Astrocyte (in vitro differentiated cells and primary cell): ENCODE measurements at regions not wholly inside any gene's neighbourhood (a gene's known extent, or its start where the extent isn't known, plus 50 kb on each side); places are given as distances from the start of the nearest gene placed in this dataset.

Experiments
- DNase-seq: peaks from one replicate; pipeline ENCODE4 v3.0.0-alpha.2; 2010; ENCODE audit warnings: low read depth
- FAIRE-seq: peaks from 2 replicates; lab custom pipeline; 2011; peaks lifted over from hg19 to GRCh38; lab: Jason Lieb, UNC
- H2AFZ ChIP-seq: 2 replicates; pipeline ENCODE4 v1.6.0; 2012; ENCODE audit warnings: low read depth, low read length, inconsistent platforms
- H3K27ac ChIP-seq: 2 replicates; pipeline ENCODE4 v1.5.1; 2011; ENCODE audit warnings: low read depth, low read length, inconsistent platforms
- H3K27me3 ChIP-seq: 2 replicates; pipeline ENCODE4 v1.6.0; 2011; ENCODE audit warnings: low read length, inconsistent platforms; ENCODE audit not compliant: insufficient read depth
- H3K36me3 ChIP-seq: 2 replicates; pipeline ENCODE4 v1.5.1; 2011; ENCODE audit warnings: low read length, inconsistent platforms; ENCODE audit not compliant: insufficient read depth
- H3K4me1 ChIP-seq: 2 replicates; pipeline ENCODE4 v1.5.1; 2011; ENCODE audit warnings: low read length, inconsistent platforms; ENCODE audit not compliant: insufficient read depth
- H3K4me2 ChIP-seq: 2 replicates; pipeline ENCODE4 v1.6.0; 2012; ENCODE audit warnings: low read length, inconsistent platforms
- H3K4me3 ChIP-seq: 2 replicates; pipeline ENCODE4 v1.5.1; 2011; ENCODE audit warnings: low read depth, mild to moderate bottlenecking, low read length, inconsistent platforms; ENCODE audit not compliant: insufficient read depth
- H3K79me2 ChIP-seq: 2 replicates; pipeline ENCODE4 v1.6.0; 2012; ENCODE audit warnings: mild to moderate bottlenecking, low read length, inconsistent platforms; ENCODE audit not compliant: insufficient read depth
- H3K9ac ChIP-seq: 2 replicates; pipeline ENCODE4 v1.6.0; 2012; ENCODE audit warnings: mild to moderate bottlenecking, low read length, inconsistent platforms
- H3K9me3 ChIP-seq: 2 replicates; pipeline ENCODE4 v1.5.1; 2012; ENCODE audit warnings: low read depth, mild to moderate bottlenecking, low read length, inconsistent platforms; ENCODE audit not compliant: insufficient read depth
- H4K20me1 ChIP-seq: 2 replicates; pipeline ENCODE4 v1.6.0; 2012; ENCODE audit warnings: low read length, inconsistent platforms; ENCODE audit not compliant: insufficient read depth
- H3K27ac Mint-ChIP-seq: one replicate; pipeline ENCODE4 v1.8.0; 2021; ENCODE audit warnings: mild to moderate bottlenecking, mixed read lengths; ENCODE audit not compliant: unreplicated experiment
- H3K27me3 Mint-ChIP-seq: one replicate; pipeline ENCODE4 v1.8.0; 2021; ENCODE audit warnings: low read depth, mixed read lengths; ENCODE audit not compliant: unreplicated experiment
- H3K36me3 Mint-ChIP-seq: one replicate; pipeline ENCODE4 v1.8.0; 2021; ENCODE audit warnings: low read depth, mixed read lengths; ENCODE audit not compliant: unreplicated experiment
- H3K4me1 Mint-ChIP-seq: one replicate; pipeline ENCODE4 v1.8.0; 2021; ENCODE audit warnings: low read depth, mixed read lengths; ENCODE audit not compliant: unreplicated experiment
- H3K4me3 Mint-ChIP-seq: one replicate; pipeline ENCODE4 v1.8.0; 2021; ENCODE audit warnings: mild to moderate bottlenecking, moderate library complexity, mixed read lengths; ENCODE audit not compliant: unreplicated experiment
- H3K9me3 Mint-ChIP-seq: one replicate; pipeline ENCODE4 v1.8.0; 2021; ENCODE audit warnings: mild to moderate bottlenecking, mixed read lengths; ENCODE audit not compliant: unreplicated experiment
- EZH2 ChIP-seq: IDR thresholded peaks from 2 replicates; pipeline ENCODE4 v1.6.1; 2012; ENCODE audit warnings: mild to moderate bottlenecking, low read length, inconsistent platforms; ENCODE audit not compliant: insufficient read depth
- TF ChIP-seq, protein P1 (sequence below): IDR thresholded peaks from 2 replicates; pipeline ENCODE4 v1.5.1; 2011; ENCODE audit warnings: low read depth, mild to moderate bottlenecking, inconsistent platforms, low read length, moderate library complexity; ENCODE audit not compliant: insufficient read depth

DNA sequence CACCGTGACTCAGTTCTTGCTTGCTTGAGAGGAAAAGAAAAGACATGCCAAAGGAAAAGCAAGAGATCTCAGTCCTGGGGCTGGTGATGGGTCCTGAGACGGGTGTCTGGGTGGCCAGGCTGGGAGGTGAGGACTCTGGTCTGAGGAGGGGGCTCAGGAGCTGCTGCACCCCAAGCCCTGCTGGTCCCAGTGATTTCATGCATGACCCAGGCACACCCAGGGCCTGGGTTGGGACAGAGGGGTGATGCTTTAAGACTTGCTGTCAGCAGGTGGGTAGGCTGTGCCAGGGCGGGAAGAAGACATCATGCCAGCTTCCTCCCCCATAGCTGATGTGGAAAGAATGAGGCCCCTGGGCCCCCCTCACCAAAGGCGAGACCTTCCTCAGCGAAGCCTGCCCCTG, 65.1 kb upstream of the PMEPA1 start:
- DNase-seq (no peak), FAIRE-seq (no peak)
- no peaks in the 10 kb centered on the region for H3K79me2 ChIP-seq
- H3K4me1 ChIP-seq, result peaks cover 13% of the 10 kb centered on the region
- H3K4me1 Mint-ChIP-seq, result peaks cover 23% of the 10 kb centered on the region
- peaks cover 4% of the 10 kb centered on the region for H3K9me3 Mint-ChIP-seq
- H3K9me3 ChIP-seq, result no peaks in the 10 kb centered on the region
- no peak overlapping the region for H3K9ac ChIP-seq
- no peaks in the 10 kb centered on the region for H3K36me3 Mint-ChIP-seq
- peaks cover 3% of the 10 kb centered on the region for H3K27me3 ChIP-seq
- H3K4me3 Mint-ChIP-seq, result no peak overlapping the region
- no peak overlapping the region for H3K27ac Mint-ChIP-seq
- H2AFZ ChIP-seq, result no peak overlapping the region
- no peak overlapping the region for H3K27ac ChIP-seq
- no peak for TF ChIP-seq EZH2
- TF ChIP-seq, protein P1, sequence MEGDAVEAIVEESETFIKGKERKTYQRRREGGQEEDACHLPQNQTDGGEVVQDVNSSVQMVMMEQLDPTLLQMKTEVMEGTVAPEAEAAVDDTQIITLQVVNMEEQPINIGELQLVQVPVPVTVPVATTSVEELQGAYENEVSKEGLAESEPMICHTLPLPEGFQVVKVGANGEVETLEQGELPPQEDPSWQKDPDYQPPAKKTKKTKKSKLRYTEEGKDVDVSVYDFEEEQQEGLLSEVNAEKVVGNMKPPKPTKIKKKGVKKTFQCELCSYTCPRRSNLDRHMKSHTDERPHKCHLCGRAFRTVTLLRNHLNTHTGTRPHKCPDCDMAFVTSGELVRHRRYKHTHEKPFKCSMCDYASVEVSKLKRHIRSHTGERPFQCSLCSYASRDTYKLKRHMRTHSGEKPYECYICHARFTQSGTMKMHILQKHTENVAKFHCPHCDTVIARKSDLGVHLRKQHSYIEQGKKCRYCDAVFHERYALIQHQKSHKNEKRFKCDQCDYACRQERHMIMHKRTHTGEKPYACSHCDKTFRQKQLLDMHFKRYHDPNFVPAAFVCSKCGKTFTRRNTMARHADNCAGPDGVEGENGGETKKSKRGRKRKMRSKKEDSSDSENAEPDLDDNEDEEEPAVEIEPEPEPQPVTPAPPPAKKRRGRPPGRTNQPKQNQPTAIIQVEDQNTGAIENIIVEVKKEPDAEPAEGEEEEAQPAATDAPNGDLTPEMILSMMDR, result no peak
- H3K27me3 Mint-ChIP-seq, result peaks cover 22% of the 10 kb centered on the region
- H4K20me1 ChIP-seq, result no peaks in the 10 kb centered on the region
- H3K36me3 ChIP-seq, result no peaks in the 10 kb centered on the region
- H3K4me3 ChIP-seq, result no peak overlapping the region
- no peak overlapping the region for H3K4me2 ChIP-seq

DNA sequence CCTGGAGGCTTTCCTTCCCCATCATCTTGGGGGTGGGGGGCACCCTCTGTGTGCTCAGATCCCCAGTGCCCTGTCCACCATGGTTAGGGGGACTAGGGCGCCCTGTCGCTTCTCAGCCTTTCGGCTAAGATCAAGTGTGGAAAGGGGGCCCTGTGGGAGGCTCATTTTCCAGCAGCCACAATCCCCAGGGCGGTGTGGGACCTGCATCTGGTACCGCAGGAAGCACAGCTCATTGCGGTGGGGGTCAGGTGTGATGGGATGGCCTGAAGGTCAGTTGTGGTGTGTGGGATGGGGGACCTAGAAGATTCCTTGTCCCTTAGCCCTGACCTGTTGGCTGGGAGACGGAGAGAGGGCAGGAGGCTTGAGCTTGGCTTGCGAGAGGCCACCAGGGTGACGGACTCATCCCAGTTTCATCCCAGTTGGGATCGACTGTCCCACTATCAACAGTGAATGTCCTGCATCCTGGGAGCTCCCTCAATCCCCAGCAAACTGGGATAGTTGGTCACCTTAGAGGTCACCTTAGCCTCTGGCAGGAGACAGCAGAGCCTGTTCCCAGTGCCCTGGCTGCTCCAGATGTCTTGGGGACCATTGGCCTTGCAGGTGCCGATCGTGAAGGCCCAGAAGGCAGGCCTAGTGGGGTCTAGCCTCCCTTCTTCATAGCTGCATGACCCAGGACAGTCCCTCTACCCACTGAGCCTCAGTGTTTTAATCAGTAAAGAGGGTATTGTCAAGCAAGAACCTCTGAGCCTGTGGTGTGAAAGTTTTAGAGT, 64.5 kb upstream of the PMEPA1 start:
- Histone ChIP-seq H3K27ac (no peak overlapping the region), H3K9me3 (no peaks in the 10 kb centered on the region), H3K36me3 (no peaks in the 10 kb centered on the region), H3K9ac (no peak overlapping the region), H3K27me3 (peaks cover 3% of the 10 kb centered on the region), H2AFZ (no peak overlapping the region), H3K4me2 (no peak overlapping the region), H3K4me3 (no peak overlapping the region), H4K20me1 (no peaks in the 10 kb centered on the region), H3K79me2 (no peaks in the 10 kb centered on the region), H3K4me1 (peaks cover 20% of the 10 kb centered on the region)
- FAIRE-seq, result no peak
- TF ChIP-seq, protein P1, result no peak
- no peak for TF ChIP-seq EZH2
- Mint-ChIP-seq H3K4me1 (peaks cover 23% of the 10 kb centered on the region), H3K9me3 (peaks cover 4% of the 10 kb centered on the region), H3K4me3 (no peak overlapping the region), H3K36me3 (no peaks in the 10 kb centered on the region), H3K27ac (no peak overlapping the region), H3K27me3 (peaks cover 19% of the 10 kb centered on the region)
- DNase-seq, result no peak
